ENCODE measurements at regions not wholly inside any gene's neighbourhood (a gene's known extent, or its start where the extent isn't known, plus 50 kb on each side); places are given as distances from the start of the nearest gene placed in this dataset.

GRCh38 chr13:104011505-104012241 is 945.5 kb upstream of the SLC10A2 start:
- Histone ChIP-seq H3K79me2 (ENCODE audit: insufficient read depth, low read length) (no peaks in the 10 kb centered on the region), H3K9ac (ENCODE audit: low read length) (no peak overlapping the region), H3K4me3 (ENCODE audit: low read depth, low read length, poor library complexity, severe bottlenecking) (no peak overlapping the region), H3F3A (ENCODE audit: insufficient read depth, low read length) (no peaks in the 10 kb centered on the region), H3K4me2 (ENCODE audit: low read length) (no peak overlapping the region), H2AFZ (ENCODE audit: low read length) (no peak overlapping the region), H3K4me1 (ENCODE audit: insufficient read depth, low read length, severe bottlenecking) (no peaks in the 10 kb centered on the region), H3K9me2 (ENCODE audit: low read depth, low read length) (no peaks in the 10 kb centered on the region), H3K27ac (ENCODE audit: low read depth, low read length, poor library complexity, severe bottlenecking) (no peak overlapping the region), H3K36me3 (ENCODE audit: insufficient read depth, low read length) (no peaks in the 10 kb centered on the region), H4K20me1 (ENCODE audit: insufficient read depth, low read length) (no peaks in the 10 kb centered on the region), H3K9me3 (ENCODE audit: low read length) (no peaks in the 10 kb centered on the region), H3K27me3 (ENCODE audit: insufficient read depth, low read length) (no peaks in the 10 kb centered on the region)
- no peak for TF ChIP-seq EZH2 (IDR thresholded peaks at IDR 0.05; ENCODE audit: borderline replicate concordance, low read length)
- TF ChIP-seq CTCF (IDR thresholded peaks at IDR 0.05; ENCODE audit: low read length): no peak

GRCh38 chr13:104008541-104009435 is 942.6 kb upstream of the SLC10A2 start:
- no peak overlapping the region for H3K27ac ChIP-seq (ENCODE audit: low read depth, low read length, poor library complexity, severe bottlenecking)
- H3K9me2 ChIP-seq (ENCODE audit: low read depth, low read length): no peaks in the 10 kb centered on the region
- no peaks in the 10 kb centered on the region for H3K27me3 ChIP-seq (ENCODE audit: insufficient read depth, low read length)
- no peak for TF ChIP-seq EZH2 (IDR thresholded peaks at IDR 0.05; ENCODE audit: borderline replicate concordance, low read length)
- no peaks in the 10 kb centered on the region for H3K36me3 ChIP-seq (ENCODE audit: insufficient read depth, low read length)
- H3K79me2 ChIP-seq (ENCODE audit: insufficient read depth, low read length): no peaks in the 10 kb centered on the region
- H4K20me1 ChIP-seq (ENCODE audit: insufficient read depth, low read length): no peaks in the 10 kb centered on the region
- no peak overlapping the region for H2AFZ ChIP-seq (ENCODE audit: low read length)
- H3K9me3 ChIP-seq (ENCODE audit: low read length): no peaks in the 10 kb centered on the region
- no peaks in the 10 kb centered on the region for H3F3A ChIP-seq (ENCODE audit: insufficient read depth, low read length)
- no peak overlapping the region for H3K9ac ChIP-seq (ENCODE audit: low read length)
- no peaks in the 10 kb centered on the region for H3K4me1 ChIP-seq (ENCODE audit: insufficient read depth, low read length, severe bottlenecking)
- H3K4me2 ChIP-seq (ENCODE audit: low read length): no peak overlapping the region
- no peak overlapping the region for H3K4me3 ChIP-seq (ENCODE audit: low read depth, low read length, poor library complexity, severe bottlenecking)

- Histone ChIP-seq H3K27ac (ENCODE audit: low read depth, low read length, poor library complexity, severe bottlenecking) (no peak overlapping the region), H3K79me2 (ENCODE audit: insufficient read depth, low read length) (no peaks in the 10 kb centered on the region), H3K9me3 (ENCODE audit: low read length) (no peaks in the 10 kb centered on the region), H3F3A (ENCODE audit: insufficient read depth, low read length) (no peaks in the 10 kb centered on the region), H3K4me1 (ENCODE audit: insufficient read depth, low read length, severe bottlenecking) (no peaks in the 10 kb centered on the region), H3K36me3 (ENCODE audit: insufficient read depth, low read length) (no peaks in the 10 kb centered on the region), H4K20me1 (ENCODE audit: insufficient read depth, low read length) (no peaks in the 10 kb centered on the region), H3K9me2 (ENCODE audit: low read depth, low read length) (no peaks in the 10 kb centered on the region), H3K4me3 (ENCODE audit: low read depth, low read length, poor library complexity, severe bottlenecking) (no peak overlapping the region), H3K9ac (ENCODE audit: low read length) (no peak overlapping the region), H2AFZ (ENCODE audit: low read length) (no peak overlapping the region), H3K4me2 (ENCODE audit: low read length) (no peak overlapping the region), H3K27me3 (ENCODE audit: insufficient read depth, low read length) (no peaks in the 10 kb centered on the region)
- TF ChIP-seq CTCF (IDR thresholded peaks at IDR 0.05; ENCODE audit: low read length): no peak
- no peak for TF ChIP-seq EZH2 (IDR thresholded peaks at IDR 0.05; ENCODE audit: borderline replicate concordance, low read length)
Measured at GRCh38 chr13:104008075-104008474, 941.9 kb upstream of the SLC10A2 start.
